ENCODE measurements at regions not wholly inside any gene's neighbourhood (a gene's known extent, or its start where the extent isn't known, plus 50 kb on each side); places are given as distances from the start of the nearest gene placed in this dataset.

GRCh38 chr4:65983061-65983460 is 312.8 kb upstream of the EPHA5 start:
- TF ChIP-seq CTCF (IDR thresholded peaks at IDR 0.05; ENCODE audit: extremely low read depth in 1 of 2, insufficient read depth in 1 of 2, low read depth in 1 of 2, low read length in 2 of 2) = no peak
- no peak for TF ChIP-seq POLR2AphosphoS5 (IDR thresholded peaks at IDR 0.05; ENCODE audit: insufficient read depth, low read depth, low read length)
- TF ChIP-seq EZH2 (IDR thresholded peaks at IDR 0.05; ENCODE audit: borderline replicate concordance, low read depth, low read length, severe bottlenecking) = no peak
- no peak for TF ChIP-seq GATA2 (IDR thresholded peaks at IDR 0.05; ENCODE audit: insufficient read depth, insufficient read length, low read depth, low read length)
- TF ChIP-seq POLR2A (IDR thresholded peaks at IDR 0.05; ENCODE audit: low read depth, low read length) = no peak
- TF ChIP-seq FOS (IDR thresholded peaks at IDR 0.05; ENCODE audit: borderline replicate concordance, insufficient read depth, low read length) = no peak
- TF ChIP-seq JUN (IDR thresholded peaks at IDR 0.05; ENCODE audit: borderline replicate concordance, insufficient read depth, insufficient read length, low read depth) = no peak
- no peak for TF ChIP-seq MAX (IDR thresholded peaks at IDR 0.05; ENCODE audit: insufficient read depth, insufficient read length)
- no peak for TF ChIP-seq MYC (IDR thresholded peaks at IDR 0.05; ENCODE audit: low read depth, low read length)

Data from endothelial cell of umbilical vein (primary cell).